C4-2B (cell line): ENCODE measurements at regions not wholly inside any gene's neighbourhood (a gene's known extent, or its start where the extent isn't known, plus 50 kb on each side); places are given as distances from the start of the nearest gene placed in this dataset.

Experiments used
- CTCF ChIP-seq: fragments of 450-650 bp; conservative IDR thresholded peaks from 2 replicates; pipeline ENCODE4 v1.5.1; 2017; ENCODE audit warnings: mild to moderate bottlenecking
- ZFX ChIP-seq: fragments of 450-650 bp; IDR thresholded peaks from 2 replicates; pipeline ENCODE4 v1.6.1; 2017

- TF ChIP-seq CTCF (no peak), ZFX (no peak)
Measured at GRCh38 chr2:195022508-195022830, 634.6 kb upstream of the SLC39A10 start.
